Right atrium auricular region (tissue), 2 donors: ENCODE measurements at regions not wholly inside any gene's neighbourhood (a gene's known extent, or its start where the extent isn't known, plus 50 kb on each side); places are given as distances from the start of the nearest gene placed in this dataset.

Experiments used
- DNase-seq: peaks from one replicate; pipeline ENCODE4 v3.0.0-alpha.2; 2019; ENCODE audit warnings: low spot score
- H3K27ac ChIP-seq, 2 donors: fragments of 200-600 bp; sonication (generic); 1 replicate in 1 of 2; 2 replicates in 1 of 2; pipeline ENCODE4 v1.5.1; 2016 to 2019
- H3K27me3 ChIP-seq, 2 donors: fragments of 200-600 bp; sonication (generic); one replicate each; pipeline versions ENCODE4 v1.5.1 to v1.6.0; 2017 to 2019
- H3K36me3 ChIP-seq: fragments of 200-600 bp; sonication (generic); one replicate; pipeline ENCODE4 v1.5.1; 2016
- H3K4me1 ChIP-seq, 2 donors: fragments of 200-600 bp; sonication (generic); one replicate each; pipeline versions ENCODE4 v1.5.1 to v1.6.0; 2017 to 2019
- H3K4me3 ChIP-seq, 2 donors: fragments of 200-600 bp; sonication (generic); 1 replicate in 1 of 2; 2 replicates in 1 of 2; pipeline ENCODE4 v1.5.1; 2017 to 2019; ENCODE audit warnings: mild to moderate bottlenecking in 1 of 2, moderate library complexity in 1 of 2
- H3K9me3 ChIP-seq, 2 donors: fragments of 200-600 bp; sonication (generic); one replicate each; pipeline ENCODE4 v1.5.1; 2019
- TF ChIP-seq, protein P1 (sequence below), 2 donors: fragments of 200-600 bp; sonication (generic); IDR thresholded peaks; one replicate each; pipeline ENCODE4 v1.5.1; 2019; ENCODE audit warnings: antibody characterized with exemption in 2 of 2

GRCh38 chr2:118437501-118437900 is 349.2 kb downstream of the INSIG2 start:
- DNase-seq, result no peak
- no peaks in the 10 kb centered on the region for H3K27me3 ChIP-seq
- no peaks in the 10 kb centered on the region for H3K9me3 ChIP-seq
- no peaks in the 10 kb centered on the region for H3K4me1 ChIP-seq
- TF ChIP-seq, protein P1, sequence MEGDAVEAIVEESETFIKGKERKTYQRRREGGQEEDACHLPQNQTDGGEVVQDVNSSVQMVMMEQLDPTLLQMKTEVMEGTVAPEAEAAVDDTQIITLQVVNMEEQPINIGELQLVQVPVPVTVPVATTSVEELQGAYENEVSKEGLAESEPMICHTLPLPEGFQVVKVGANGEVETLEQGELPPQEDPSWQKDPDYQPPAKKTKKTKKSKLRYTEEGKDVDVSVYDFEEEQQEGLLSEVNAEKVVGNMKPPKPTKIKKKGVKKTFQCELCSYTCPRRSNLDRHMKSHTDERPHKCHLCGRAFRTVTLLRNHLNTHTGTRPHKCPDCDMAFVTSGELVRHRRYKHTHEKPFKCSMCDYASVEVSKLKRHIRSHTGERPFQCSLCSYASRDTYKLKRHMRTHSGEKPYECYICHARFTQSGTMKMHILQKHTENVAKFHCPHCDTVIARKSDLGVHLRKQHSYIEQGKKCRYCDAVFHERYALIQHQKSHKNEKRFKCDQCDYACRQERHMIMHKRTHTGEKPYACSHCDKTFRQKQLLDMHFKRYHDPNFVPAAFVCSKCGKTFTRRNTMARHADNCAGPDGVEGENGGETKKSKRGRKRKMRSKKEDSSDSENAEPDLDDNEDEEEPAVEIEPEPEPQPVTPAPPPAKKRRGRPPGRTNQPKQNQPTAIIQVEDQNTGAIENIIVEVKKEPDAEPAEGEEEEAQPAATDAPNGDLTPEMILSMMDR (IDR thresholded peaks at IDR 0.05), result no peak
- H3K27ac ChIP-seq, result no peak overlapping the region
- no peaks in the 10 kb centered on the region for H3K36me3 ChIP-seq
- H3K4me3 ChIP-seq, result no peak overlapping the region

DNA sequence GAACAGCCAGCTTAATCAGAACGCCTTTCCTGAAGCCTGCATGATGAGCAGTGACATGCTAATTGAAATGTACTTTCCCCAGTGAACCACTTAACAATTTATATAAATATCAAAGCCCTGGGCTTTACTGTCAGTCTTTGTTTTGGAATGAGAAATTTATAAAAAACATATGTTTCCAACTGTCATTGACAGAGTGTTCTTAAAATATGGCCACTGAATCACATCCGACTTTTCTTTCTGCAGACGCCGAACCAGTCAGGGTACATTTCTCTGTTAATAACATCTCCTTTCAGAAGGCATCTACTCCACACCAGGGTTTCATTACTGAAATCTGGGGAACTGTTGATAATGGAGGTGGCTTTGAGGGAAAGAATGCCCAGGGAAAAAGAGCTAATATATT is 343.7 kb downstream of the INSIG2 start:
- Histone ChIP-seq H3K4me1 (no peaks in the 10 kb centered on the region), H3K27ac (no peak overlapping the region), H3K4me3 (no peak overlapping the region), H3K36me3 (no peaks in the 10 kb centered on the region), H3K27me3 (no peaks in the 10 kb centered on the region), H3K9me3 (no peaks in the 10 kb centered on the region)
- no peak for DNase-seq
- TF ChIP-seq, protein P1 (IDR thresholded peaks at IDR 0.05), result no peak

DNA sequence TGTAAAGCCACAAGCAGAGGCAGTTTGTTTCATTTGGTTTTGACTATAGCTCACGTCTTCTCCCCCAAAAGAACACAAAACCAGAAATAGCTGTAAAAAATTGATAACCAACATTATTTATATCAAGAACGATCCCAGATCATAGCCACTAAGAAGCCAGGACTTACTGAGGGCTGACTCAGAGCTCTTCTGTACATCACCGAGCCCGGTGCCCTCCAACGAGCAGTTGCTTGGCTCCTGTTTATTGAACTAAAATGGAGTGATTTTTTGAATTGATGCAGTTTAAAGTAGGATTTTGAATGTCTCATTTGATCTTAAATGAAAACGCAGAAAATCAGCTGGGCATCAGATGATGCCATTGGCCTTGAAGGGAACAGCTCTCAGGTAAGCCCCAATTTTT is 343.3 kb downstream of the INSIG2 start:
- TF ChIP-seq, protein P1 (IDR thresholded peaks at IDR 0.05), result no peak
- no peaks in the 10 kb centered on the region for H3K27me3 ChIP-seq
- no peak overlapping the region for H3K27ac ChIP-seq
- no peak for DNase-seq
- no peaks in the 10 kb centered on the region for H3K36me3 ChIP-seq
- no peaks in the 10 kb centered on the region for H3K4me1 ChIP-seq
- H3K9me3 ChIP-seq, result no peaks in the 10 kb centered on the region
- H3K4me3 ChIP-seq, result no peak overlapping the region

GRCh38 chr2:118431165-118431517 is 342.9 kb downstream of the INSIG2 start:
- no peak overlapping the region for H3K4me3 ChIP-seq
- TF ChIP-seq, protein P1 (IDR thresholded peaks at IDR 0.05), result no peak
- H3K27ac ChIP-seq, result no peak overlapping the region
- no peaks in the 10 kb centered on the region for H3K36me3 ChIP-seq
- no peak for DNase-seq
- H3K4me1 ChIP-seq, result no peaks in the 10 kb centered on the region
- no peaks in the 10 kb centered on the region for H3K9me3 ChIP-seq
- H3K27me3 ChIP-seq, result no peaks in the 10 kb centered on the region

GRCh38 chr2:118430510-118431164 is 342.4 kb downstream of the INSIG2 start:
- Histone ChIP-seq H3K4me3 (no peak overlapping the region), H3K4me1 (no peaks in the 10 kb centered on the region), H3K36me3 (no peaks in the 10 kb centered on the region), H3K27me3 (no peaks in the 10 kb centered on the region), H3K27ac (no peak overlapping the region), H3K9me3 (no peaks in the 10 kb centered on the region)
- DNase-seq, result no peak
- TF ChIP-seq, protein P1 (IDR thresholded peaks at IDR 0.05), result no peak

DNA sequence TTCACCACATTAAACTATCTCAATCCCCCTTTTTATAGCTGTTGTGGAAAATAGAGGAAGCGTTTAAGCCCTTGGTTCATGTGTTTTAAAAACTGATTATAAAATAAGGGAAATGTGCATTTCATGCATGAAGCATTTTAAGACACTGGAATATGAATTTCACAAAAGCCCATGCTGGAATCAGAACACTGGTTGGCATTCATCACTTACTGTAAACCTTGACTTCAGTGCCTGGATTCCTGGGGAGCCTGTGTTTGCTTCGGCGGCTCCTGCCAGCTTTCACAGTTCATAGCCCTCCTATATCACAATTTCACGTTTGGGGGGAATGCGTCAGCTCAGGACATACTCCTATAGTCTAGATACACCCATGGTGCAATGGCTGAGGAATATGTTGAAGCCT is 336.9 kb downstream of the INSIG2 start:
- Histone ChIP-seq H3K9me3 (no peaks in the 10 kb centered on the region), H3K4me3 (no peak overlapping the region), H3K27me3 (no peaks in the 10 kb centered on the region), H3K4me1 (no peaks in the 10 kb centered on the region), H3K27ac (no peak overlapping the region), H3K36me3 (no peaks in the 10 kb centered on the region)
- TF ChIP-seq, protein P1 (IDR thresholded peaks at IDR 0.05), result no peak
- DNase-seq, result no peak
